HFFc6 (cell line): ENCODE measurements at regions not wholly inside any gene's neighbourhood (a gene's known extent, or its start where the extent isn't known, plus 50 kb on each side); places are given as distances from the start of the nearest gene placed in this dataset.

Experiments used
- DNase-seq: peaks from one replicate; pipeline ENCODE4 v3.0.0-alpha.2; 2018
- H3K27ac Mint-ChIP-seq: 2 replicates; pipeline ENCODE4 v1.8.0; 2020; ENCODE audit warnings: mild to moderate bottlenecking, mixed read lengths
- H3K27me3 Mint-ChIP-seq: 2 replicates; pipeline ENCODE4 v1.8.0; 2021; ENCODE audit warnings: mild to moderate bottlenecking, moderate library complexity, mixed read lengths; ENCODE audit not compliant: insufficient read depth
- H3K36me3 Mint-ChIP-seq: 2 replicates; pipeline ENCODE4 v1.8.0; 2021; ENCODE audit warnings: low read depth, mixed read lengths
- H3K4me1 Mint-ChIP-seq: 2 replicates; pipeline ENCODE4 v1.8.0; 2020; ENCODE audit warnings: low read depth, mixed read lengths
- H3K4me3 Mint-ChIP-seq: 2 replicates; pipeline ENCODE4 v1.8.0; 2020; ENCODE audit warnings: mild to moderate bottlenecking, moderate library complexity, mixed read lengths
- H3K9me3 Mint-ChIP-seq: 2 replicates; pipeline ENCODE4 v1.8.0; 2020; ENCODE audit warnings: mild to moderate bottlenecking, mixed read lengths
- TF ChIP-seq, protein P1 (sequence below): fragments of 200-600 bp; sonication (generic); IDR thresholded peaks from 2 replicates; pipeline ENCODE4 v1.5.0; 2021; ENCODE audit warnings: antibody characterized with exemption, mild to moderate bottlenecking

DNA sequence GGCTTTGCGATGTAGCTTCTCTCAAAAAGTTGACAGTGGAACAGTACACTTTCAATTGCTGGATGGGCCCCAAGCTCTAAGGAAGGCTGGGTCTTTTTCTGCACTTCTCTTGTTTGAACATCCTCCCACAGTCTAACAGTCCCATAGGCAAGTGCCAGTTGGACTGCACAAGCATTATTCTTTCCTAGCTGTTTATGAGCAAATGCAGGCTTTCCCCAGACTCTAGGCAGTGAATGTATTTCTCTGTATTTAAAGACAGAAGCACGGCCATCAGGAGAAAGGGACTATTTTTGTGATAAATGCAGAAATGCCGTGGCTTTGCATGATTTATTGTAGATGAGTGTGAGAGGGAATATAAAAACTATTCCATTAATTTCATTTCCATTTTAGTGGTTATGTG, 539.3 kb upstream of the LMCD1 start:
- Mint-ChIP-seq H3K4me3 (no peak overlapping the region), H3K4me1 (no peaks in the 10 kb centered on the region), H3K27ac (no peak overlapping the region), H3K27me3 (no peaks in the 10 kb centered on the region), H3K36me3 (no peaks in the 10 kb centered on the region), H3K9me3 (peaks cover 65% of the 10 kb centered on the region)
- DNase-seq = no peak
- TF ChIP-seq, protein P1, sequence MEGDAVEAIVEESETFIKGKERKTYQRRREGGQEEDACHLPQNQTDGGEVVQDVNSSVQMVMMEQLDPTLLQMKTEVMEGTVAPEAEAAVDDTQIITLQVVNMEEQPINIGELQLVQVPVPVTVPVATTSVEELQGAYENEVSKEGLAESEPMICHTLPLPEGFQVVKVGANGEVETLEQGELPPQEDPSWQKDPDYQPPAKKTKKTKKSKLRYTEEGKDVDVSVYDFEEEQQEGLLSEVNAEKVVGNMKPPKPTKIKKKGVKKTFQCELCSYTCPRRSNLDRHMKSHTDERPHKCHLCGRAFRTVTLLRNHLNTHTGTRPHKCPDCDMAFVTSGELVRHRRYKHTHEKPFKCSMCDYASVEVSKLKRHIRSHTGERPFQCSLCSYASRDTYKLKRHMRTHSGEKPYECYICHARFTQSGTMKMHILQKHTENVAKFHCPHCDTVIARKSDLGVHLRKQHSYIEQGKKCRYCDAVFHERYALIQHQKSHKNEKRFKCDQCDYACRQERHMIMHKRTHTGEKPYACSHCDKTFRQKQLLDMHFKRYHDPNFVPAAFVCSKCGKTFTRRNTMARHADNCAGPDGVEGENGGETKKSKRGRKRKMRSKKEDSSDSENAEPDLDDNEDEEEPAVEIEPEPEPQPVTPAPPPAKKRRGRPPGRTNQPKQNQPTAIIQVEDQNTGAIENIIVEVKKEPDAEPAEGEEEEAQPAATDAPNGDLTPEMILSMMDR = no peak

DNA sequence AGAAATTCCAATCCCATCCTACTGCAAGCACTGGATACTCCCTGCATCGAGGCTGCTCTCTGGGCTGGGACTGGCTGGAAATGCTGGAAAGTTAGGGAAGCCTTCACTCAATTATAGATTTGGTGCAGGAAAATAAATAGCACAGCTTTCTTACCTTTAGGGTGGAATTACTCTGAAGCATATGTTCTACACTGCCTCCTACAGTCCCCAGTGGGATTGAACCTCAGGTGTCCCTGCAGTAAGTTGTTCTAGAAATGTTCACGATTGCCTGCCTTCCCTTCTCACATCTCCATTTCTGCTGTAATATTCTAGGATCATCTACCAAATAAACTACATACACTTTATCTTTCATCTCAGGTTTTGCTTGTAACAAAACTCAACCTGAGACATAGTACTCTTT, 536.7 kb upstream of the LMCD1 start:
- Mint-ChIP-seq H3K27ac (no peak overlapping the region), H3K4me3 (no peak overlapping the region), H3K27me3 (no peaks in the 10 kb centered on the region; the same call in 1 of the 2 replicates), H3K9me3 (peaks cover 61% of the 10 kb centered on the region), H3K4me1 (no peaks in the 10 kb centered on the region), H3K36me3 (no peaks in the 10 kb centered on the region)
- DNase-seq = no peak
- TF ChIP-seq, protein P1 = no peak

DNA sequence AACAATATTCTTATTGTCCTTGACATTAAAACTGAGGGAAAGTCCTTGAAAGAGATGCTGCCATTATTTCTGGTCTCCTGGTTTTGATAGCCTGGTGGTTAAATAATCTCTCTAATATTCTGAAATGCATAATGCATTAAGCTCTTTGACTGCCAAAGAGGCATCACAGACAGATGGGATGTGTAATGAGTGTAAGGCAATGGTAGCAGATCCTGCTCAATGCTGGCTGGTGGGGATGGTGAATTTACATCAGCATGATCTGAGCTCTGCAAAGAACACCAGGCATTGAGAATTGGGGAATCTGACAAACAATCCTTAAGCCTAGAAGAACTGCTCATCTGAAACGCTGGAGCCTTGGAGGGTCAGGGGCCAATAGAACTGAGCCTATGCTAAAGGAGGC, 528.6 kb upstream of the LMCD1 start:
- H3K4me1 Mint-ChIP-seq = no peaks in the 10 kb centered on the region
- no peak overlapping the region for H3K4me3 Mint-ChIP-seq
- no peaks in the 10 kb centered on the region for H3K27me3 Mint-ChIP-seq
- TF ChIP-seq, protein P1 = no peak
- H3K36me3 Mint-ChIP-seq = no peaks in the 10 kb centered on the region
- peaks cover 35% of the 10 kb centered on the region for H3K9me3 Mint-ChIP-seq
- H3K27ac Mint-ChIP-seq = no peak overlapping the region
- DNase-seq = no peak

DNA sequence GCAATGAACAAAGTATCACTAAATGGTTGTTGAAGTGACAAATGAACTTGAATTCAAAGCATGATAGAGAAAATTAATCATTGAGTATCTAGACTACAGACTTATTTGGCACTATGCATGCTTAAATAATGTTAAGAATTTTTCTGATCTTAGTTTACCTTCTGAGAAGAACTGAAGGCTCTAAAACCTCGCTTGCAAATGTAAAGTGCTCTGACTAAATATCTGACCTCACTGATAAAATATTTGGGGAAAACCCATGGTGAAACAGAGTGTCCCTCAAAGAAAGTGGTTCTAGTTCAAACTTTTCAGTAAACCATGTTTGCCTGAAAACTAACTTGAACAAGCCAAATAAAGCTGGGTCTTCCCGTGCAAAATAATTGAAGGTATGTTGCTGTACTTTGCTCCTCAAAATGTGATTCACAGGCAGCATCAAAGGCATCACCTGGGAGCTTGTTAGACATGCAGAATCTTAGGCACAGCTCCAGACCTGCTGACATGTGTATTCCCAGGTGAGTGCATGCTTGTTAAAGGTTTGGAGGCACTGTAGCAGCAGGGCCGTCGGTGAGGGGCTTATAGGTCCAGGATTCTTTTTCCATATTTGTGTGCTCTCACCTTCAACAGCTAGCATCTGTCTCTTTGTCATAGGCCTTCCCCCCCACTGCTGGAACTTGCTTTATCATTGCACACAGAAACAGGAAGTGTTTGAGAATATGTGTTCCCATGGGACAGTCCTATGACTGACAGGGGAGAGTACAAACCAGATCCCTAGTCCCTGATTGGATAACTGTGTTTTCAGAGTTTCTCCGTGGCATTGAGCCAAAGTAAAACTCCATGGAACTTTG, 524.2 kb upstream of the LMCD1 start:
- no peaks in the 10 kb centered on the region for H3K27me3 Mint-ChIP-seq
- 0 out of 2 replicates have a peak, but pooled peaks cover 4% of the 10 kb centered on the region for H3K36me3 Mint-ChIP-seq
- H3K9me3 Mint-ChIP-seq = peaks cover 32% of the 10 kb centered on the region
- H3K4me3 Mint-ChIP-seq = no peak overlapping the region
- DNase-seq = no peak
- TF ChIP-seq, protein P1 = no peak
- H3K4me1 Mint-ChIP-seq = no peaks in the 10 kb centered on the region
- H3K27ac Mint-ChIP-seq = no peak overlapping the region

DNA sequence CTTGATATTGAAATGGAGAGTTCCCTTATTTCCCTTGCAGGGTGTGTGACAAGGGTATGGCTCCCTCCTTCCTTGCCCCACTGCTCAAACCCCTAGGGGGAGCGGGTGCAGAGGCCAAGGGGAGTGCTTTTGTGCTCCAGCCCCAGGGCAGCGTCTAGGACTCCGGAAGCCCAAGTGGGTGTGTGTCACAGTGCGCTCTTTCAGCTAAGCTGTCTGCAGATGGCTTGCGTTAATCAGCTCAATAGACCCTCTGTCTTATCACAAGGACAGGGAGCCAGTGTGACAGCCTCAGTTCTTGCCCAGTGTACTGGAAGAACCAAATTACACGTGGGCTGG, 523.6 kb upstream of the LMCD1 start:
- Mint-ChIP-seq H3K36me3 (0 out of 2 replicates have a peak, but pooled peaks cover 4% of the 10 kb centered on the region), H3K27me3 (no peaks in the 10 kb centered on the region), H3K9me3 (peaks cover 32% of the 10 kb centered on the region), H3K27ac (no peak overlapping the region), H3K4me1 (no peaks in the 10 kb centered on the region), H3K4me3 (no peak overlapping the region)
- DNase-seq = no peak
- TF ChIP-seq, protein P1 = no peak
